Esophagus squamous epithelium (tissue), 4 donors: ENCODE measurements at regions not wholly inside any gene's neighbourhood (a gene's known extent, or its start where the extent isn't known, plus 50 kb on each side); places are given as distances from the start of the nearest gene placed in this dataset.

Source experiments
- CTCF ChIP-seq, 6 experiments: fragments of 450-650 bp in 4 of 6; fragments of 200-600 bp in 2 of 6; sonication (generic) in 2 of 6; IDR thresholded peaks; one replicate each; pipeline ENCODE4 v1.5.1; 2016 to 2019; ENCODE audit warnings: antibody characterized with exemption in 6 of 6, mild to moderate bottlenecking in 4 of 6, moderate library complexity in 4 of 6
- POLR2A ChIP-seq, 4 donors: fragments of 450-650 bp; IDR thresholded peaks; one replicate each; pipeline ENCODE4 v1.6.1; 2017; ENCODE audit warnings: antibody characterized with exemption in 4 of 4, mild to moderate bottlenecking in 4 of 4, moderate library complexity in 3 of 4

DNA sequence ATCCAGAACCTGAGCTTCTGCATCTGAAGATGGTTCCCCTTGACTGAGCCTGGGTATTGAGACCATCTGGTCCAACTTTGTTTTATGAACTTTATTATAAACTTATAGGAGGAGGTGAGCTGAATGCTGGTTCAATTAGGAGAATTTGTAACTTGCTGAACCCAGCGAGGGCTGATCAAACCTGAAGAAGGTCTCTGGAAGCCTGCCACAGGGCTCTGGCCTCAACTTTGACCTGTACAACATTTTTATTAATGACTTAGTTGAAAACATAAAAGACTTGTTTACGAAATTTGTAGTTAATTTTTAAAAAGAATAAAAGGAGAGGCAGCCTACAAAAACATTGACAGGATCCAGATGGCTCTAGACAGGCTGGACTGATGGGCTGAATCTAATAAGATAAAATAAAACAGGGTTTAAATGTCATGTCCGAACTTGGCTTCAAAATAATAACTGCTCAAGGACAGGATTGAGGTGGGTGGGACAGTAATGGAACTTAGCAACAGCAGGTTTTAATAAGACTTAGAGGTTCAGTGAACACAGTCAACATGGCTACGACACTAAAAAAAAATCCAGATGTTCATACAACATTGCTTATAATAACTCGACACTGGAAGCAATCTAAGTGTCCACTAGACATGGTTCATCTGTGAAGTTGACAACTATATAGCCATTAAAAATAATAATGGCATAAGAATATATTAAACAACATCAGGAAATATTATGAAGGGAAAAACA, 53.4 kb upstream of the GJB5 start:
- TF ChIP-seq CTCF (IDR thresholded peaks at IDR 0.05) (no peak), POLR2A (IDR thresholded peaks at IDR 0.05) (no peak)
